HepG2 (cell line): ENCODE measurements at regions not wholly inside any gene's neighbourhood (a gene's known extent, or its start where the extent isn't known, plus 50 kb on each side); places are given as distances from the start of the nearest gene placed in this dataset.

ENCODE experiments used
- ATAC-seq: fragments of 200-7000 bp; cut with Tn5 transposase; 3 replicates; pipeline ENCODE4 v1.9.1; 2020; ENCODE audit warnings: mild to moderate bottlenecking, moderate library complexity
- BruUV-seq: library from RNA; stranded (reverse); fragments of 400-500 nt; replicated peaks from 2 replicates; lab custom pipeline; 2021; lab: Mats Ljungman, UMichigan
- CTCF ChIA-PET: fragments of 300-600 bp; formaldehyde crosslinking; extraction: SDS; loops from one replicate; lab custom pipeline; 2021; ENCODE audit warnings: low total read pairs, inconsistent platforms, low intra/inter-chr PET ratio; lab: Yijun Ruan, JAX
- POLR2A ChIA-PET: fragments of 350-600 bp; sonication (Branson Sonifier 250); formaldehyde crosslinking; loops from one replicate; lab custom pipeline; 2020; ENCODE audit warnings: antibody characterized with exemption, inconsistent platforms; lab: Yijun Ruan, JAX
- DNase-seq: peaks from one replicate; pipeline ENCODE4 v3.0.0-alpha.2; 2015; ENCODE audit warnings: low spot score
- FAIRE-seq: peaks from 3 replicates; lab custom pipeline; 2011; peaks lifted over from hg19 to GRCh38; lab: Jason Lieb, UNC
- H2AFZ ChIP-seq: one replicate; pipeline ENCODE4 v1.6.1; 2011; ENCODE audit warnings: low read length, inconsistent platforms
- H3K27ac ChIP-seq: fragments of 300-600 bp; 3 replicates; pipeline ENCODE4 v1.8.0; 2011; ENCODE audit warnings: mixed run types, mild to moderate bottlenecking, mixed read lengths, low read length, inconsistent platforms; ENCODE audit not compliant: insufficient read depth; ENCODE audit errors: extremely low read length
- H3K27me3 ChIP-seq, 2 experiments: fragments of 200-600 bp in 1 of 2; 2 replicates in 1 of 2; 3 replicates in 1 of 2; pipeline versions ENCODE4 v1.6.0 to v1.8.0; 2011; ENCODE audit warnings: low read length in 2 of 2, mild to moderate bottlenecking in 2 of 2, moderate library complexity in 2 of 2, inconsistent platforms in 1 of 2; ENCODE audit not compliant: insufficient read depth in 2 of 2, control insufficient read depth in 1 of 2
- H3K36me3 ChIP-seq, 2 experiments: fragments of 200-600 bp in 1 of 2; replicated peaks in 1 of 2; 2 replicates in 1 of 2; 3 replicates in 1 of 2; pipeline versions ENCODE4 v1.5.1 to v1.8.0; 2011; ENCODE audit warnings: low read length in 2 of 2, inconsistent platforms in 1 of 2; ENCODE audit not compliant: insufficient read depth in 2 of 2, control insufficient read depth in 1 of 2
- H3K4me1 ChIP-seq: 2 replicates; pipeline ENCODE4 v1.5.1; 2012; ENCODE audit warnings: low read length, inconsistent platforms; ENCODE audit not compliant: insufficient read depth
- H3K4me2 ChIP-seq: 2 replicates; pipeline ENCODE4 v1.6.0; 2011; ENCODE audit warnings: low read depth, low read length, inconsistent platforms
- H3K4me3 ChIP-seq, 3 experiments: fragments of 200-600 bp in 1 of 3; sonication (generic), shearing (Covaris generic) in 1 of 3; replicated peaks in 1 of 3; 2 replicates each; pipeline ENCODE4 v1.5.1; 2011 to 2016; ENCODE audit warnings: low read length in 3 of 3, inconsistent platforms in 2 of 3, low read depth in 2 of 3, mild to moderate bottlenecking in 2 of 3, control low read depth in 1 of 3, mixed read lengths in 1 of 3; ENCODE audit not compliant: insufficient read depth in 1 of 3
- H3K79me2 ChIP-seq: one replicate; pipeline ENCODE4 v1.6.1; 2011; ENCODE audit warnings: low read length, inconsistent platforms; ENCODE audit not compliant: insufficient read depth
- H3K9ac ChIP-seq: 2 replicates; pipeline ENCODE4 v1.6.0; 2011; ENCODE audit warnings: mild to moderate bottlenecking, low read depth, low read length, inconsistent platforms; ENCODE audit not compliant: insufficient read depth
- H3K9me3 ChIP-seq: 2 replicates; pipeline ENCODE4 v1.5.1; 2012; ENCODE audit warnings: mild to moderate bottlenecking, low read length
- H4K20me1 ChIP-seq: 2 replicates; pipeline ENCODE4 v1.6.0; 2011; ENCODE audit warnings: inconsistent platforms, mild to moderate bottlenecking, low read length, moderate library complexity; ENCODE audit not compliant: insufficient read depth
- CEBPG ChIP-seq: IDR thresholded peaks from 2 replicates; pipeline ENCODE4 v1.6.1; 2016
- HMGA1 ChIP-seq: sonication (generic); formaldehyde crosslinking; conservative IDR thresholded peaks from 2 replicates; pipeline ENCODE4 v1.4.0; 2020; ENCODE audit warnings: missing genetic modification reagents
- ISX ChIP-seq: sonication (generic); formaldehyde crosslinking; conservative IDR thresholded peaks from 2 replicates; pipeline ENCODE4 v1.5.0; 2020; ENCODE audit warnings: missing genetic modification reagents
- MTA1 ChIP-seq: sonication (generic); formaldehyde crosslinking; IDR thresholded peaks from 2 replicates; pipeline ENCODE4 v1.4.0; 2020; ENCODE audit warnings: missing genetic modification reagents, mild to moderate bottlenecking, borderline replicate concordance
- REST ChIP-seq, 2 experiments: IDR thresholded peaks; 2 replicates each; pipeline ENCODE4 v1.6.1; 2011 to 2012; ENCODE audit warnings: low read length in 2 of 2, borderline replicate concordance in 1 of 2, low read depth in 1 of 2, mild to moderate bottlenecking in 1 of 2, moderate library complexity in 1 of 2
- SNRNP70 ChIP-seq: fragments of 200-400 bp; formaldehyde crosslinking; IDR thresholded peaks from 2 replicates; pipeline ENCODE4 v1.6.1; 2017; ENCODE audit warnings: mild to moderate bottlenecking, low read depth, low read length, moderate library complexity
- SUZ12 ChIP-seq: fragments of 150-350 bp; IDR thresholded peaks from 2 replicates; pipeline ENCODE4 v1.6.1; 2014; ENCODE audit warnings: low read depth, low read length
- ZFP91 ChIP-seq: sonication (generic); formaldehyde crosslinking; IDR thresholded peaks from 2 replicates; pipeline ENCODE4 v1.9.0; 2022; ENCODE audit warnings: missing genetic modification reagents, mild to moderate bottlenecking, borderline replicate concordance
- ZKSCAN1 ChIP-seq: fragments of 150-350 bp; IDR thresholded peaks from 2 replicates; pipeline ENCODE4 v1.6.1; 2014; ENCODE audit warnings: low read length
- ZNF33B ChIP-seq: sonication (generic); formaldehyde crosslinking; IDR thresholded peaks from 2 replicates; pipeline ENCODE4 v1.5.1; 2020; ENCODE audit warnings: mild to moderate bottlenecking, missing genetic modification reagents
- ZNF432 ChIP-seq: sonication (generic); formaldehyde crosslinking; IDR thresholded peaks from 2 replicates; pipeline ENCODE4 v1.5.0; 2020; ENCODE audit warnings: missing genetic modification reagents, mild to moderate bottlenecking, borderline replicate concordance
- ZNF451 ChIP-seq: sonication (generic); formaldehyde crosslinking; IDR thresholded peaks from 2 replicates; pipeline ENCODE4 v1.5.0; 2020; ENCODE audit warnings: mild to moderate bottlenecking, missing genetic modification reagents
- ZNF615 ChIP-seq: sonication (generic); formaldehyde crosslinking; IDR thresholded peaks from 2 replicates; pipeline ENCODE4 v1.5.0; 2020; ENCODE audit warnings: mild to moderate bottlenecking, missing genetic modification reagents, borderline replicate concordance
- ZNF784 ChIP-seq: sonication (generic); formaldehyde crosslinking; IDR thresholded peaks from 2 replicates; pipeline ENCODE4 v1.5.1; 2020; ENCODE audit warnings: missing genetic modification reagents, mild to moderate bottlenecking, borderline replicate concordance
- WGBS: methylation state at CpG from one replicate; pipeline ENCODE4 v1.1.6; 2017; ENCODE audit warnings: low lambda C conversion rate; 5-methylcytosine and 5-hydroxymethylcytosine counted together
- in situ Hi-C: cut with HindIII; loops from 2 replicates; pipeline ENCODE4 v1.10.0; 2017; ENCODE audit warnings: low pct_unique_long_range_greater_than_20kb; ENCODE audit not compliant: extremely low pct_ligation_motif_present
- intact Hi-C: fragments of 100-400 bp; cut with micrococcal nuclease; formaldehyde crosslinking; loops from one replicate; pipeline ENCODE4 v1.10.0; 2022; ENCODE audit not compliant: unreplicated experiment

- Histone ChIP-seq H3K79me2 (no peaks in the 10 kb centered on the region), H3K9ac (no peak overlapping the region), H3K27me3 (peaks cover 0 to 5% of the 10 kb centered on the region in 2 experiments; a peak in 4 of 5 replicates), H3K9me3 (no peaks in the 10 kb centered on the region), H3K4me3 (no peak overlapping the region), H4K20me1 (no peaks in the 10 kb centered on the region), H3K4me2 (no peak overlapping the region), H3K36me3 (no peaks in the 10 kb centered on the region), H3K27ac (no peak overlapping the region), H2AFZ (no peak overlapping the region), H3K4me1 (no peaks in the 10 kb centered on the region)
- ChIA-PET POLR2A (no interaction called here), CTCF (no interaction called here)
- 17% methylated on average over 5 of the region's 5 CpGs for WGBS
- in situ Hi-C loops (no loop called here), intact Hi-C loops (no loop called here)
- ATAC-seq = no peak
- no TSS peak for BruUV-seq
- no peak for FAIRE-seq
- no peak for DNase-seq
- TF ChIP-seq ISX (CRISPR knock-in tag) (no peak), MTA1 (CRISPR knock-in tag) (no peak), SUZ12 (no peak), ZNF784 (CRISPR knock-in tag) (no peak), SNRNP70 (no peak)
Measured at GRCh38 chr15:72865486-72865885, 81.9 kb upstream of the ADPGK start.

- H3K79me2 ChIP-seq = no peaks in the 10 kb centered on the region
- H3K4me2 ChIP-seq = no peak overlapping the region
- no peaks in the 10 kb centered on the region for H3K36me3 ChIP-seq
- ChIA-PET CTCF (no interaction called here), POLR2A (no interaction called here)
- no peaks in the 10 kb centered on the region for H4K20me1 ChIP-seq
- WGBS = 30% methylated on average over 4 of the region's 4 CpGs
- DNase-seq (no peak), FAIRE-seq (no peak), ATAC-seq (no peak)
- H2AFZ ChIP-seq = no peak overlapping the region
- no peaks in the 10 kb centered on the region for H3K9me3 ChIP-seq
- H3K4me1 ChIP-seq = no peaks in the 10 kb centered on the region
- no peak overlapping the region for H3K9ac ChIP-seq
- no TSS peak for BruUV-seq
- peaks cover 0 to 5% of the 10 kb centered on the region in 2 experiments; a peak in 4 of 5 replicates for H3K27me3 ChIP-seq
- intact Hi-C loops = no loop called here
- no peak overlapping the region for H3K4me3 ChIP-seq
- in situ Hi-C loops = no loop called here
- no peak overlapping the region for H3K27ac ChIP-seq
- TF ChIP-seq ZNF451 (no peak), ZNF615 (no peak), ZKSCAN1 (no peak), ZNF432 (CRISPR knock-in tag) (no peak), ZFP91 (CRISPR knock-in tag) (no peak), ZNF33B (CRISPR knock-in tag) (no peak), HMGA1 (CRISPR knock-in tag) (no peak), CEBPG (no peak), REST (IDR thresholded peaks at IDR 0.05; ENCODE audit: borderline replicate concordance in 1 of 2, low read depth in 1 of 2, low read length in 2 of 2) (no peak)
Measured at GRCh38 chr15:72864681-72865080, 81.1 kb upstream of the ADPGK start.
